ENCODE measurements at regions not wholly inside any gene's neighbourhood (a gene's known extent, or its start where the extent isn't known, plus 50 kb on each side); places are given as distances from the start of the nearest gene placed in this dataset.

- Histone ChIP-seq H3K4me2 (ENCODE audit: low read length) (no peak overlapping the region), H3K9me3 (ENCODE audit: control insufficient read depth, insufficient read depth, low read length) (no peaks in the 10 kb centered on the region), H3K79me2 (ENCODE audit: control insufficient read depth, low read length) (no peaks in the 10 kb centered on the region), H3K36me3 (ENCODE audit: control insufficient read depth, low read length) (no peaks in the 10 kb centered on the region), H3F3A (ENCODE audit: control insufficient read depth, insufficient read depth) (no peaks in the 10 kb centered on the region), H3K9me2 (replicated peaks; ENCODE audit: control insufficient read depth, low read length) (no peaks in the 10 kb centered on the region), H3K4me3 (ENCODE audit: low read length) (no peak overlapping the region), H3K27me3 (ENCODE audit: control insufficient read depth, low read length) (no peaks in the 10 kb centered on the region), H4K20me1 (ENCODE audit: control insufficient read depth, insufficient read depth, low read depth, low read length) (no peaks in the 10 kb centered on the region), H3K27ac (ENCODE audit: low read depth, low read length) (no peak overlapping the region), H3K4me1 (ENCODE audit: control insufficient read depth, low read length) (no peaks in the 10 kb centered on the region)
- TF ChIP-seq EZH2phosphoT487 (IDR thresholded peaks at IDR 0.05; ENCODE audit: borderline replicate concordance, low read length) (no peak), CTCF (IDR thresholded peaks at IDR 0.05; ENCODE audit: low read depth, low read length, poor library complexity, severe bottlenecking) (no peak)
Observed at GRCh38 chr3:182045736-182046135, 334.0 kb downstream of the SOX2 start.

GRCh38 chr3:182046166-182046764 is 334.5 kb downstream of the SOX2 start:
- Histone ChIP-seq H3K36me3 (ENCODE audit: control insufficient read depth, low read length) (no peaks in the 10 kb centered on the region), H3F3A (ENCODE audit: control insufficient read depth, insufficient read depth) (no peaks in the 10 kb centered on the region), H3K9me3 (ENCODE audit: control insufficient read depth, insufficient read depth, low read length) (no peaks in the 10 kb centered on the region), H3K4me2 (ENCODE audit: low read length) (no peak overlapping the region), H3K9me2 (replicated peaks; ENCODE audit: control insufficient read depth, low read length) (no peaks in the 10 kb centered on the region), H3K4me1 (ENCODE audit: control insufficient read depth, low read length) (no peaks in the 10 kb centered on the region), H3K27me3 (ENCODE audit: control insufficient read depth, low read length) (no peaks in the 10 kb centered on the region), H3K27ac (ENCODE audit: low read depth, low read length) (no peak overlapping the region), H4K20me1 (ENCODE audit: control insufficient read depth, insufficient read depth, low read depth, low read length) (no peaks in the 10 kb centered on the region), H3K4me3 (ENCODE audit: low read length) (no peak overlapping the region), H3K79me2 (ENCODE audit: control insufficient read depth, low read length) (no peaks in the 10 kb centered on the region)
- TF ChIP-seq CTCF (IDR thresholded peaks at IDR 0.05; ENCODE audit: low read depth, low read length, poor library complexity, severe bottlenecking) (no peak), EZH2phosphoT487 (IDR thresholded peaks at IDR 0.05; ENCODE audit: borderline replicate concordance, low read length) (no peak)

- no peaks in the 10 kb centered on the region for H3K36me3 ChIP-seq (ENCODE audit: control insufficient read depth, low read length)
- no peaks in the 10 kb centered on the region for H3F3A ChIP-seq (ENCODE audit: control insufficient read depth, insufficient read depth)
- no peaks in the 10 kb centered on the region for H4K20me1 ChIP-seq (ENCODE audit: control insufficient read depth, insufficient read depth, low read depth, low read length)
- H3K79me2 ChIP-seq (ENCODE audit: control insufficient read depth, low read length): no peaks in the 10 kb centered on the region
- TF ChIP-seq EZH2phosphoT487 (IDR thresholded peaks at IDR 0.05; ENCODE audit: borderline replicate concordance, low read length): no peak
- no peak for TF ChIP-seq CTCF (IDR thresholded peaks at IDR 0.05; ENCODE audit: low read depth, low read length, poor library complexity, severe bottlenecking)
- no peaks in the 10 kb centered on the region for H3K4me1 ChIP-seq (ENCODE audit: control insufficient read depth, low read length)
- H3K27me3 ChIP-seq (ENCODE audit: control insufficient read depth, low read length): no peaks in the 10 kb centered on the region
- H3K27ac ChIP-seq (ENCODE audit: low read depth, low read length): no peak overlapping the region
- no peaks in the 10 kb centered on the region for H3K9me3 ChIP-seq (ENCODE audit: control insufficient read depth, insufficient read depth, low read length)
- no peak overlapping the region for H3K4me3 ChIP-seq (ENCODE audit: low read length)
- H3K4me2 ChIP-seq (ENCODE audit: low read length): no peak overlapping the region
- no peaks in the 10 kb centered on the region for H3K9me2 ChIP-seq (replicated peaks; ENCODE audit: control insufficient read depth, low read length)
Observed at GRCh38 chr3:182050932-182051331, 339.2 kb downstream of the SOX2 start.
